IMR-90 (cell line): ENCODE measurements at regions not wholly inside any gene's neighbourhood (a gene's known extent, or its start where the extent isn't known, plus 50 kb on each side); places are given as distances from the start of the nearest gene placed in this dataset.

Source experiments
- ATAC-seq: fragments of 200-7000 bp; cut with Tn5 transposase; 2 replicates; pipeline ENCODE4 v1.9.1; 2020; ENCODE audit warnings: low read depth, mild to moderate bottlenecking, moderate library complexity
- BruUV-seq: library from RNA; stranded (reverse); fragments of 400-500 nt; replicated peaks from 2 replicates; lab custom pipeline; 2021; lab: Mats Ljungman, UMichigan
- CTCF ChIA-PET: fragments of 300-600 bp; formaldehyde crosslinking; extraction: SDS; loops from one replicate; lab custom pipeline; 2021; ENCODE audit warnings: antibody characterized with exemption; lab: Yijun Ruan, JAX
- POLR2A ChIA-PET: fragments of 300-600 bp; sonication (Branson Sonifier 250); formaldehyde crosslinking; loops from one replicate; lab custom pipeline; 2022; ENCODE audit warnings: antibody characterized with exemption; ENCODE audit not compliant: unreplicated experiment; lab: Charles Lee
- DNase-seq: peaks from one replicate; pipeline ENCODE4 v3.0.0; 2013
- H2AFZ ChIP-seq: replicated peaks from 2 replicates; pipeline ENCODE3; 2013; ENCODE audit warnings: low read length, mild to moderate bottlenecking; ENCODE audit not compliant: poor library complexity
- H2AK5ac ChIP-seq: 2 replicates; pipeline ENCODE4 v1.6.1; 2013; ENCODE audit warnings: low read depth, low read length, inconsistent platforms
- H2AK9ac ChIP-seq: replicated peaks from 2 replicates; pipeline ENCODE3; 2013; ENCODE audit warnings: mild to moderate bottlenecking, low read depth, low read length, moderate library complexity; ENCODE audit not compliant: poor library complexity
- H2BK120ac ChIP-seq: 2 replicates; pipeline ENCODE4 v1.6.1; 2013; ENCODE audit warnings: low read depth, low read length, inconsistent platforms
- H2BK15ac ChIP-seq: 3 replicates; pipeline ENCODE4 v1.6.1; 2013; ENCODE audit warnings: low read depth, low read length, inconsistent platforms
- H2BK20ac ChIP-seq: 2 replicates; pipeline ENCODE4 v1.6.1; 2013; ENCODE audit warnings: low read depth, mild to moderate bottlenecking, inconsistent platforms, low read length, moderate library complexity
- H2BK5ac ChIP-seq: 2 replicates; pipeline ENCODE4 v1.6.1; 2013; ENCODE audit warnings: mild to moderate bottlenecking, low read depth, low read length, inconsistent platforms; ENCODE audit not compliant: poor library complexity, severe bottlenecking
- H3K14ac ChIP-seq: replicated peaks from 2 replicates; pipeline ENCODE4 v1.6.1; 2013; ENCODE audit warnings: low read depth, low read length, inconsistent platforms
- H3K18ac ChIP-seq: 2 replicates; pipeline ENCODE4 v1.6.1; 2013; ENCODE audit warnings: low read depth, low read length, control low read depth
- H3K23ac ChIP-seq: 2 replicates; pipeline ENCODE4 v1.6.1; 2013; ENCODE audit warnings: low read depth, low read length, inconsistent platforms
- H3K27ac ChIP-seq: 2 replicates; pipeline ENCODE4 v1.5.1; 2013; ENCODE audit warnings: mild to moderate bottlenecking, control low read depth, low read length; ENCODE audit not compliant: insufficient read depth
- H3K27me3 ChIP-seq: 2 replicates; pipeline ENCODE4 v1.6.1; 2013; ENCODE audit warnings: low read length; ENCODE audit not compliant: control insufficient read depth, insufficient read depth
- H3K36me3 ChIP-seq: 2 replicates; pipeline ENCODE4 v1.6.1; 2013; ENCODE audit warnings: low read length, mixed read lengths; ENCODE audit not compliant: control insufficient read depth, insufficient read depth
- H3K4ac ChIP-seq: 2 replicates; pipeline ENCODE4 v1.6.1; 2013; ENCODE audit warnings: low read depth, low read length, inconsistent platforms
- H3K4me1 ChIP-seq: 2 replicates; pipeline ENCODE4 v1.6.1; 2013; ENCODE audit warnings: low read length, mixed read lengths; ENCODE audit not compliant: control insufficient read depth, insufficient read depth
- H3K4me2 ChIP-seq: 2 replicates; pipeline ENCODE4 v1.6.1; 2013; ENCODE audit warnings: low read depth, mild to moderate bottlenecking, control low read depth, low read length, moderate library complexity
- H3K4me3 ChIP-seq: 2 replicates; pipeline ENCODE4 v1.5.1; 2013; ENCODE audit warnings: low read depth, mild to moderate bottlenecking, control low read depth, low read length, moderate library complexity; ENCODE audit not compliant: insufficient read depth
- H3K56ac ChIP-seq: 2 replicates; pipeline ENCODE4 v1.6.1; 2013; ENCODE audit warnings: low read length, inconsistent platforms; ENCODE audit not compliant: insufficient read depth; ENCODE audit errors: extremely low read depth
- H3K79me1 ChIP-seq, 2 experiments: 2 replicates each; pipeline ENCODE4 v1.6.1; 2013; ENCODE audit warnings: low read length in 2 of 2, inconsistent platforms in 1 of 2, low read depth in 1 of 2
- H3K9ac ChIP-seq: 2 replicates; pipeline ENCODE4 v1.6.1; 2013; ENCODE audit warnings: low read depth, low read length, control low read depth
- H3K9me1 ChIP-seq: 2 replicates; pipeline ENCODE4 v1.6.1; 2013; ENCODE audit warnings: low read length, inconsistent platforms; ENCODE audit not compliant: insufficient read depth
- H3K9me3 ChIP-seq: 2 replicates; pipeline ENCODE4 v1.6.1; 2013; ENCODE audit warnings: low read length; ENCODE audit not compliant: control insufficient read depth, insufficient read depth
- H4K20me1 ChIP-seq: 2 replicates; pipeline ENCODE4 v1.6.1; 2013; ENCODE audit warnings: low read length, inconsistent platforms; ENCODE audit not compliant: insufficient read depth
- H4K5ac ChIP-seq: 2 replicates; pipeline ENCODE4 v1.6.1; 2013; ENCODE audit warnings: mild to moderate bottlenecking, low read depth, low read length, control low read depth
- H4K8ac ChIP-seq, 2 experiments: 2 replicates each; pipeline ENCODE4 v1.6.1; 2013; ENCODE audit warnings: low read depth in 2 of 2, low read length in 2 of 2, control low read depth in 1 of 2, inconsistent platforms in 1 of 2
- H4K91ac ChIP-seq: 2 replicates; pipeline ENCODE4 v1.6.1; 2013; ENCODE audit warnings: low read depth, low read length, inconsistent platforms; ENCODE audit not compliant: insufficient read depth
- CEBPB ChIP-seq: IDR thresholded peaks from 2 replicates; pipeline ENCODE4 v1.6.1; 2012; ENCODE audit warnings: low read depth, low read length, improper control_type of control experiment
- FOS ChIP-seq: fragments of 150-350 bp; IDR thresholded peaks from 2 replicates; pipeline ENCODE4 v1.6.1; 2016; ENCODE audit warnings: low read depth, low read length
- MAFK ChIP-seq: IDR thresholded peaks from 2 replicates; pipeline ENCODE4 v1.6.1; 2012; ENCODE audit warnings: low read depth, low read length, improper control_type of control experiment
- MAZ ChIP-seq: IDR thresholded peaks from 2 replicates; pipeline ENCODE4 v1.6.1; 2012; ENCODE audit warnings: low read depth, mild to moderate bottlenecking, low read length, improper control_type of control experiment, moderate library complexity, borderline replicate concordance
- MXI1 ChIP-seq: IDR thresholded peaks from 2 replicates; pipeline ENCODE4 v1.6.1; 2012; ENCODE audit warnings: low read depth, mild to moderate bottlenecking, low read length, moderate library complexity, borderline replicate concordance
- NFE2L2 ChIP-seq: fragments of 150-350 bp; IDR thresholded peaks from 2 replicates; pipeline ENCODE4 v1.6.1; 2016; ENCODE audit warnings: low read depth, mild to moderate bottlenecking, low read length
- POLR2A ChIP-seq: IDR thresholded peaks from 2 replicates; pipeline ENCODE4 v1.6.1; 2012; ENCODE audit warnings: mild to moderate bottlenecking, low read depth, low read length
- RAD21 ChIP-seq: IDR thresholded peaks from 2 replicates; pipeline ENCODE4 v1.6.1; 2012; ENCODE audit warnings: low read length, improper control_type of control experiment
- WGBS, 2 experiments: methylation state at CpG; one replicate each; pipeline versions ENCODE4 v1.1.5 to v1.1.7; 2013; ENCODE audit warnings: missing lambda C conversion rate in 2 of 2; ENCODE audit not compliant: insufficient read length in 1 of 2; ENCODE audit errors: extremely low coverage in 2 of 2; 5-methylcytosine and 5-hydroxymethylcytosine counted together
- dilution Hi-C: fragments of 300-500 bp; cut with HindIII; formaldehyde crosslinking; loops from one replicate; pipeline ENCODE4 v1.14.3; 2018; ENCODE audit warnings: low sequenced_read_pairs; ENCODE audit not compliant: unreplicated experiment
- in situ Hi-C: fragments of 300-500 bp; cut with MboI; formaldehyde crosslinking; loops from 3 replicates; pipeline ENCODE4 v1.14.3; 2019; ENCODE audit warnings: low sequenced_read_pairs, inconsistent platforms, mixed read lengths
- intact Hi-C: fragments of 100-400 bp; cut with micrococcal nuclease; formaldehyde crosslinking; loops from 2 replicates; pipeline ENCODE4 v1.10.0; 2022
- TF ChIP-seq, protein P1 (sequence below): conservative IDR thresholded peaks from 2 replicates; pipeline ENCODE4 v1.5.1; 2012; ENCODE audit warnings: mild to moderate bottlenecking, low read depth, low read length, improper control_type of control experiment
- TF ChIP-seq, protein P2 (sequence below): fragments of 150-350 bp; IDR thresholded peaks from 2 replicates; pipeline ENCODE4 v1.6.1; 2017; ENCODE audit warnings: mild to moderate bottlenecking, antibody characterized with exemption, low read length, low read depth

DNA sequence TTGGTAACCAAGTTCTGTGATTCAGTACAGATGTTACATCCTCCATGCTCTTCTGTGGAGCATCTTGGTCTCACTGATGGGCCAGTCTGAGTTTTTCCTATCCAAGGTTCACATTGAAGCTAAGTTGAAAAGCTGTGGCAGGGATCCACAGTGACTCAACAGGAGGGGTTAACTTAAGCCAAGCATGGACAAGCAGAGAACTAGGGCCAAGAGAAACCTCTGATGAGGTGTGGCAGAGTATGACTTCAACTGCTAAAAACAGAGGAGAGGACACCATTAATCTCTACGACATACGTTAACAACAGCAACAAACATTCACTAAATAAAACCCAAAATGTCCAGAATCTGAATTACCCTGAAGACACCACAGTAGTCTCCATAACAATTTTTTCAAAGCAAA lies 268.1 kb upstream of the UBE2E2 start:
- no peaks in the 10 kb centered on the region for H3K4me1 ChIP-seq
- no peak overlapping the region for H2BK120ac ChIP-seq
- no peak overlapping the region for H3K4me3 ChIP-seq
- no peaks in the 10 kb centered on the region for H4K20me1 ChIP-seq
- H3K4me2 ChIP-seq = no peak overlapping the region
- H2BK20ac ChIP-seq = no peak overlapping the region
- no peak overlapping the region for H3K23ac ChIP-seq
- H3K4ac ChIP-seq = no peak overlapping the region
- H3K27ac ChIP-seq = no peak overlapping the region
- H4K5ac ChIP-seq = no peak overlapping the region
- no peaks in the 10 kb centered on the region for H3K79me1 ChIP-seq
- POLR2A ChIA-PET = no interaction called here
- dilution Hi-C loops = no loop called here
- H2BK5ac ChIP-seq = no peak overlapping the region
- no peak overlapping the region for H3K9ac ChIP-seq
- no peak for DNase-seq
- H3K27me3 ChIP-seq = no peaks in the 10 kb centered on the region
- H3K14ac ChIP-seq = no peak overlapping the region
- TF ChIP-seq RAD21 (no peak), MAFK (no peak), POLR2A (no peak), MXI1 (no peak), MAZ (no peak), NFE2L2 (no peak), FOS (no peak), CEBPB (no peak)
- TF ChIP-seq, protein P1, sequence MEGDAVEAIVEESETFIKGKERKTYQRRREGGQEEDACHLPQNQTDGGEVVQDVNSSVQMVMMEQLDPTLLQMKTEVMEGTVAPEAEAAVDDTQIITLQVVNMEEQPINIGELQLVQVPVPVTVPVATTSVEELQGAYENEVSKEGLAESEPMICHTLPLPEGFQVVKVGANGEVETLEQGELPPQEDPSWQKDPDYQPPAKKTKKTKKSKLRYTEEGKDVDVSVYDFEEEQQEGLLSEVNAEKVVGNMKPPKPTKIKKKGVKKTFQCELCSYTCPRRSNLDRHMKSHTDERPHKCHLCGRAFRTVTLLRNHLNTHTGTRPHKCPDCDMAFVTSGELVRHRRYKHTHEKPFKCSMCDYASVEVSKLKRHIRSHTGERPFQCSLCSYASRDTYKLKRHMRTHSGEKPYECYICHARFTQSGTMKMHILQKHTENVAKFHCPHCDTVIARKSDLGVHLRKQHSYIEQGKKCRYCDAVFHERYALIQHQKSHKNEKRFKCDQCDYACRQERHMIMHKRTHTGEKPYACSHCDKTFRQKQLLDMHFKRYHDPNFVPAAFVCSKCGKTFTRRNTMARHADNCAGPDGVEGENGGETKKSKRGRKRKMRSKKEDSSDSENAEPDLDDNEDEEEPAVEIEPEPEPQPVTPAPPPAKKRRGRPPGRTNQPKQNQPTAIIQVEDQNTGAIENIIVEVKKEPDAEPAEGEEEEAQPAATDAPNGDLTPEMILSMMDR = no peak
- TF ChIP-seq, protein P2, sequence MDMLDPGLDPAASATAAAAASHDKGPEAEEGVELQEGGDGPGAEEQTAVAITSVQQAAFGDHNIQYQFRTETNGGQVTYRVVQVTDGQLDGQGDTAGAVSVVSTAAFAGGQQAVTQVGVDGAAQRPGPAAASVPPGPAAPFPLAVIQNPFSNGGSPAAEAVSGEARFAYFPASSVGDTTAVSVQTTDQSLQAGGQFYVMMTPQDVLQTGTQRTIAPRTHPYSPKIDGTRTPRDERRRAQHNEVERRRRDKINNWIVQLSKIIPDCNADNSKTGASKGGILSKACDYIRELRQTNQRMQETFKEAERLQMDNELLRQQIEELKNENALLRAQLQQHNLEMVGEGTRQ = no peak
- intact Hi-C loops = no loop called here
- no peak overlapping the region for H4K91ac ChIP-seq
- no peak overlapping the region for H2AK9ac ChIP-seq
- no peak overlapping the region for H2AK5ac ChIP-seq
- CTCF ChIA-PET = no interaction called here
- no peak overlapping the region for H4K8ac ChIP-seq
- H2AFZ ChIP-seq = no peak overlapping the region
- H3K36me3 ChIP-seq = no peaks in the 10 kb centered on the region
- no peak for ATAC-seq
- BruUV-seq = no TSS peak
- WGBS, 2 experiments = no CpG with 5 or more reads among the region's 2 CpGs
- no peaks in the 10 kb centered on the region for H3K9me1 ChIP-seq
- H3K9me3 ChIP-seq = no peaks in the 10 kb centered on the region
- in situ Hi-C loops = no loop called here
- no peak overlapping the region for H2BK15ac ChIP-seq
- H3K56ac ChIP-seq = no peak overlapping the region
- no peak overlapping the region for H3K18ac ChIP-seq
